ENCODE measurements at regions not wholly inside any gene's neighbourhood (a gene's known extent, or its start where the extent isn't known, plus 50 kb on each side); places are given as distances from the start of the nearest gene placed in this dataset.

- TF ChIP-seq, protein P1, sequence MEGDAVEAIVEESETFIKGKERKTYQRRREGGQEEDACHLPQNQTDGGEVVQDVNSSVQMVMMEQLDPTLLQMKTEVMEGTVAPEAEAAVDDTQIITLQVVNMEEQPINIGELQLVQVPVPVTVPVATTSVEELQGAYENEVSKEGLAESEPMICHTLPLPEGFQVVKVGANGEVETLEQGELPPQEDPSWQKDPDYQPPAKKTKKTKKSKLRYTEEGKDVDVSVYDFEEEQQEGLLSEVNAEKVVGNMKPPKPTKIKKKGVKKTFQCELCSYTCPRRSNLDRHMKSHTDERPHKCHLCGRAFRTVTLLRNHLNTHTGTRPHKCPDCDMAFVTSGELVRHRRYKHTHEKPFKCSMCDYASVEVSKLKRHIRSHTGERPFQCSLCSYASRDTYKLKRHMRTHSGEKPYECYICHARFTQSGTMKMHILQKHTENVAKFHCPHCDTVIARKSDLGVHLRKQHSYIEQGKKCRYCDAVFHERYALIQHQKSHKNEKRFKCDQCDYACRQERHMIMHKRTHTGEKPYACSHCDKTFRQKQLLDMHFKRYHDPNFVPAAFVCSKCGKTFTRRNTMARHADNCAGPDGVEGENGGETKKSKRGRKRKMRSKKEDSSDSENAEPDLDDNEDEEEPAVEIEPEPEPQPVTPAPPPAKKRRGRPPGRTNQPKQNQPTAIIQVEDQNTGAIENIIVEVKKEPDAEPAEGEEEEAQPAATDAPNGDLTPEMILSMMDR (IDR thresholded peaks at IDR 0.05) = no peak
- TF ChIP-seq POLR2A (IDR thresholded peaks at IDR 0.05) = no peak
Observed at GRCh38 chr4:14343961-14344360, 658.3 kb upstream of the CPEB2 start.
